Body of pancreas (tissue), 4 donors: ENCODE measurements at regions not wholly inside any gene's neighbourhood (a gene's known extent, or its start where the extent isn't known, plus 50 kb on each side); places are given as distances from the start of the nearest gene placed in this dataset.
"Not testable (repeated sequence)": the region's sequence is repeated elsewhere in the genome, so short reads cannot be mapped to it uniquely, and the experiment has no call there.

Source experiments
- POLR2A ChIP-seq, 3 donors: fragments of 450-650 bp; IDR thresholded peaks; one replicate each; pipeline ENCODE4 v1.6.1; 2016; ENCODE audit warnings: antibody characterized with exemption in 3 of 3, mild to moderate bottlenecking in 2 of 3
- TF ChIP-seq, protein P1 (sequence below), 7 experiments: fragments of 450-650 bp in 4 of 7; fragments of 200-600 bp in 3 of 7; sonication (generic) in 3 of 7; IDR thresholded peaks; one replicate each; pipeline ENCODE4 v1.5.1; 2016 to 2019; ENCODE audit warnings: antibody characterized with exemption in 7 of 7

DNA sequence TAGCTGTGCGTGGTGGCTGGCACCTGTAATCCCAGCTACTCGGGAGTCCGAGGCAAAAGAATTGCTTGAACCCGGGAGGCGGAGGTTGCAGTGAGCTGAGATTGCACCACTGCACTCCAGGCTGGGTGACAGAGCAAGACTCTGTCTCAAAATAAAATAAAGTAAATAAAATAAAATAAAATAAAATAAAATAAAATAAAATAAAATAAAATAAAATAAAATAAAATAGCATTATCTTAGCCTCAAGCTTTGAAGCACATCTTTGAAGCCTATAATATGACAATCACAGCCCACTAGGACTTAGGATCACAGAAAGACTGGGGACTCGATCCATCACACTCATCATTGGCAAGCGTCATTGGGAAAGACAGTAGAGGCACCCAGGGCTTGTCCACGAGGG is 349.1 kb downstream of the SHANK2 start:
- TF ChIP-seq, protein P1, sequence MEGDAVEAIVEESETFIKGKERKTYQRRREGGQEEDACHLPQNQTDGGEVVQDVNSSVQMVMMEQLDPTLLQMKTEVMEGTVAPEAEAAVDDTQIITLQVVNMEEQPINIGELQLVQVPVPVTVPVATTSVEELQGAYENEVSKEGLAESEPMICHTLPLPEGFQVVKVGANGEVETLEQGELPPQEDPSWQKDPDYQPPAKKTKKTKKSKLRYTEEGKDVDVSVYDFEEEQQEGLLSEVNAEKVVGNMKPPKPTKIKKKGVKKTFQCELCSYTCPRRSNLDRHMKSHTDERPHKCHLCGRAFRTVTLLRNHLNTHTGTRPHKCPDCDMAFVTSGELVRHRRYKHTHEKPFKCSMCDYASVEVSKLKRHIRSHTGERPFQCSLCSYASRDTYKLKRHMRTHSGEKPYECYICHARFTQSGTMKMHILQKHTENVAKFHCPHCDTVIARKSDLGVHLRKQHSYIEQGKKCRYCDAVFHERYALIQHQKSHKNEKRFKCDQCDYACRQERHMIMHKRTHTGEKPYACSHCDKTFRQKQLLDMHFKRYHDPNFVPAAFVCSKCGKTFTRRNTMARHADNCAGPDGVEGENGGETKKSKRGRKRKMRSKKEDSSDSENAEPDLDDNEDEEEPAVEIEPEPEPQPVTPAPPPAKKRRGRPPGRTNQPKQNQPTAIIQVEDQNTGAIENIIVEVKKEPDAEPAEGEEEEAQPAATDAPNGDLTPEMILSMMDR (IDR thresholded peaks at IDR 0.05) = not testable (repeated sequence)
- not testable (repeated sequence) for TF ChIP-seq POLR2A (IDR thresholded peaks at IDR 0.05)
